ENCODE measurements at regions not wholly inside any gene's neighbourhood (a gene's known extent, or its start where the extent isn't known, plus 50 kb on each side); places are given as distances from the start of the nearest gene placed in this dataset.
A peak's percentile ranks its signal among the peaks of the same experiment; 100 is the strongest.

DNA sequence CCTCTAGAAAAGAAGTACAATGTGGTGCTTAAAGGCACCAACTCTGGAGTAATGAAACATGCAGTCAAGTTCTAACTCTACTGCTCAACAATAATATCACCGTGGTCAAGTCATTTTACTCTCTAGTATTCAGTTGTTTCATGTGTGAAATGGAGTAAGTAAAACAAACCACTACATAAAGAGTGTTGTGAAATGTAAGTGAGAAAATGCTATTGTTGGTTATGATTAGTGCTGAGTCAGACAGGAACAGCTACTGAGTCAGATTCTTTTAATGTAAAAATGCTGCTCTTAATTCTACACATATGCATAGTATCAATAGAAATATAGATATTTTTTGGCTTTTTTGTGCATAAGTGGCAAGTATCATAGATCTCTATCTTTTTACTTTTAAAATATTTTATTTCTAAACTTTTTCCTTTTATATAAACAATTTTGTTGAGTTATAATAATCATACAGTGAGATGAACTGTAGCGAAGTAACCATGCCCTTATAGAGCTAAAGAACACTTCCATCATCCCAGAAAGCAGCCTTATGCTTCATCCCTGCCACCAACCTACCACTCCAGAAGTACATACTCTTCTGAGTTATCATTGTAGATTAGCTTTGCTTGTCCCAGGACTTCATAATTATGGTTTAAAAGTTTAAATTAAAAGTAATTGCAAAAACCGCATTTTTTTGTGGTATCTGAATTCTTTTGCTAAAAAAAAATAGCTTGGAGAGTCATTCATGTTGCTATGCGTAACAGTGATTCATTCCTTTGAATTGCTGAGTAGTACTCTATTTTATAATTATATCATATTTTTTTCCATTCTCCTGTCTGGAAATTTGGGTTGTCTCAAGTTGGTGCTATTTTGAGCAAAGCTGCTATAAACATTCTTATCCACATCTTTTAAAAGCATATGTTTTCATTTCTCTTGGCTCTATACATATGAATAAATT lies 548.2 kb upstream of the CLINT1 start:
- DNase-seq (ENCODE audit: low spot score) = peak; percentile 66

GRCh38 chr5:158398360-158399201 lies 539.6 kb upstream of the CLINT1 start:
- DNase-seq (ENCODE audit: low spot score) = no peak

DNA sequence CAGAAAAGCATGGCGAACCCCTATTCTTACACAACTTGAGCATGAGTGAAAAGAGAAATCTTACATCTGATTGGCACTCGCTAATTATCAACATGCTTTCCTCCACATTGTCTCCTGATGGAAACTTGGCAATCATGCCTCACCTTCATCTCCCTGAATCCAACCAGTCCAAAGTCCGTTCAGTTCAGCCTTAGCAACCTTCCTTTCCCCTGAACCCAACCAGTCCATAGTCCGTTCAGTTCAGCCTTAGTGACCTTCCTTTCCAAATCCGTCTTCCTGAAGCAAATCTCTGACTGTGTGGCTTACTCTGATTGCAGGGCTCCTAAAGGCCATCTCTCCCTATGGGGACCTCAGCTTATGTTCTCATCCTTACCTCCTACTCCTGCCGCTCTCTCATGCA lies 538.3 kb upstream of the CLINT1 start:
- DNase-seq (ENCODE audit: low spot score) = no peak

- DNase-seq (ENCODE audit: low spot score) = no peak
Observed at GRCh38 chr5:158394102-158394501, 535.2 kb upstream of the CLINT1 start.

DNA sequence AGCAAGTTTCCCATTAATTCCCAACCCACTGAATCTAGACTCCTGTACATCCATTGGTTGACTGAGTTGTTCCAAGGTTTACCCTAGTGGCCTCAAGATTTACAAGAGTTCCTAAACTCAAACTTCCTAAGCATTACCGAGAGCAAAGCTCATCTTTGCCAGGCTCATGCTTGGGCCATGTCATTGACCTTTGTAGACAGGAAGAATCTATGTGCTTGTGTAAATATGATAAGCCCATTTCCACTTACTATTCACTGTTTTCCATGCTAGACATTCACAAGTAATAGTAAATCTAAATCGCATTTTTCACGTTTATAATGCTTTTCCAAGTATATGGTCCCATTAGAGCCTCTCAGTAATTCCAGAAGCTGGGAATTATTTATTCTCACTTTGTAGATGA lies 534.5 kb upstream of the CLINT1 start:
- no peak for DNase-seq (ENCODE audit: low spot score)

GRCh38 chr5:158392753-158393152 lies 533.8 kb upstream of the CLINT1 start:
- DNase-seq (ENCODE audit: low spot score) = no peak

DNA sequence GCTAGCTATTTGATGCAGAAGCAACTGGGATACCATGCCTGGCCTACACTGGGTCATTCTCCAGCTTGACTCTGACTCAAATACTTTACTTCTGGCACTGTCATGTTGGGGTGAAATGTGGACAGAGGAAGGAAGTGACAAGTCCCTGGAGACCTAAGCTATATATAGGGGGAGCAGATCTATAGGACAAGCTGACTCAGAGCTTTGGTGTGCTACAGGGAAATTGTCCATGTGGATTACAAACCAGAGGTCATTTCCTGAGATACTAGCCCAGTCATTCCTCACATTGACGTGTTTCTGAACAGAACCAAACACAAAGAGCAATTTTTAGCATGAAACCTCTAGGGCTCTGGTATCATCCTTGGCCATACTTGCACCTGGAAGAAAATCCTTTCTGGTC lies 531.6 kb upstream of the CLINT1 start:
- peak; percentile 99 for DNase-seq (ENCODE audit: low spot score)

DNA sequence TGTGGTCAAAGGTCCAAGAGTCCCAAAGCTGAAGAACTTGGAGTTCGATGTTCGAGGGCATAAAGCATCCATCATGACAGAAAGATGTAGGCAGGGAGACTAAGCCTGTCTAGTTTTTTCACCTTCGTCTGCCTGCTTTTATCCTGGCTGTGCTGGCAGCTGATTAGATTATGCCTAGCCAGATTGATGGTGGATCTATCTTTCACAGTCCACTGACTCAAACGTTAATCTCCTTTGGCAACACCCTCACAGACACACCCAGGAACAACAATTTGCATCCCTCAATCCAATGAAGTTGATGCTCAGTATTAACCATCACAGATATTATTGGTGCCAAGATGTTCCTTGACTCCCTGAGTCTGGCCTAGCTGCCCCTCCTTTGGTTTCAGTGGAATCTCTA lies 530.8 kb upstream of the CLINT1 start:
- DNase-seq (ENCODE audit: low spot score) = no peak

DNA sequence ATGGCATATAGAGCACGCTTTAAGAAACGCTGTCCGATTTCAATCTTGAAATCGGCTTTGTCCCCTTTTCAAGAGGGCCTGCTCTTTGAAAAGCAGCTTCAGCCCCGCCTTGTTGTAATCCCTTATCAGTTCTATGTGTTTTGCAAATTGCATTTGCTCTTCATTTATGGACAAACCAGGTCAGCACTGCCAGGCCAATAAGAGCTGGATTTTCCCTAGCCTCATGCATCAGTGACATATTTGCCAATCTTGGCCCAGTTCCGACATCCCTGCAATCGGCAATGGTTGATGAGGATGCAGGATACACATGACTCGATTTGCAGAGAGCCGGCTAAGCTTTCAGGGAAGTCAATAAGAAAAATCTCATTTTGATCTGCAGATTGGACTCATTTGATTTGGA lies 529.1 kb upstream of the CLINT1 start:
- DNase-seq (ENCODE audit: low spot score) = no peak

DNA sequence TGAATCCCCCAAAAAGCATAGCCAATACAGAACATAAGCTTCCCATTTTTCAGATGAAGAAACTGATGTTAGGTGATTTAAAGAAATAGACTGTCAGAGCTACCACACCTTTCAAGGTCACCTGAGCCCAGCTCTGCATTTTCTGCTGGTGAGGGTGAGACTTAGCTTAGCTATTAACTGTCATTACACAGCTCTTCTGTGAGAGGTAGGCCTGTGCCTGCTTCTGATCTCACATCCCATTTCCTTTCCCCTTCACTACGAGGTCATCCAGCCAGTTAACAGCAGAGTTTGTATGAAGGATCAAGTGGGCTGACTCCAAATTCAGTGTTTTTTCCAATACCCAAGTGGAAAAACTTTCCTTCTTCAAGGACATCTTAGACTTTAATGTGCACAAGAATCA lies 528.6 kb upstream of the CLINT1 start:
- DNase-seq (ENCODE audit: low spot score) = no peak

DNA sequence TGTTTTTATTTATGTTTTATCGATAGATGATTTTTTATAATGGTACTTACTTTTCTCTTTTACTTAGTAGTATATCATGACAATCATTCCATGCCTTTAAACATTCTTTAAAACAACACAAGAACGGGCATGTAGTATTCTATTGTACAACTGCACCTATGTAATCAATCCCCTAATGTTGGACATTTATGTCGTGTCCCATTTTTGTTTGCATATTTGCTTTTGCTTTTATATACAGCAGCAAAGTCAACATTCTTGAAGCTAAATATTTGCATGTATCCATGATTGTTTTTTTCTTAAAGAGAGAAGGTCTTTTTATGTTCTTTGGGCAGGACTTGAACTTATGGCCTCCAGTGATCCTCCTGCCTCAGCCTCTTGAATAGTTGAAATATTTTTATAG lies 527.0 kb upstream of the CLINT1 start:
- no peak for DNase-seq (ENCODE audit: low spot score)

- DNase-seq (ENCODE audit: low spot score) = peak; percentile 94
Observed at GRCh38 chr5:158384535-158385481, 525.9 kb upstream of the CLINT1 start.

DNA sequence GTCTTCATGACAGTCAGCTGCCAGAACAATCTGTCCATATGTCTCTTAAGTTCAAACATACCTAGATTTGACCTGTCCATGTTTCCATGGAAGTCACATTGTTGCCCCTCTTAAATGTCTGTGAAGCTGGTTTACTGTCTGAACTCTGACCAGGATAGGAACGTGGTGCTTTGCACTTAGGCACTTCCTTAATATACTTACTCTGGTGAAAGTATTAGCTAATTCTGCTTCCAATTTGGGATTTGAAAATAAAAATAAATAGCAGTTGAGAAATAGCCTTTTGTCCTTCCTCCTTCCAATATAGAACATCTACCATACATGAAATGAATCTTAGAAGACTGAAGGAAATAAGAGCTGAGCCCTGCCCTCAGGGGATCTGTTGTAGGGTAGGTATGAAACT lies 524.5 kb upstream of the CLINT1 start:
- DNase-seq (ENCODE audit: low spot score) = no peak

GRCh38 chr5:158382473-158382872 lies 523.5 kb upstream of the CLINT1 start:
- DNase-seq (ENCODE audit: low spot score) = peak; percentile 87

GRCh38 chr5:158381614-158382160 lies 522.7 kb upstream of the CLINT1 start:
- no peak for DNase-seq (ENCODE audit: low spot score)

DNA sequence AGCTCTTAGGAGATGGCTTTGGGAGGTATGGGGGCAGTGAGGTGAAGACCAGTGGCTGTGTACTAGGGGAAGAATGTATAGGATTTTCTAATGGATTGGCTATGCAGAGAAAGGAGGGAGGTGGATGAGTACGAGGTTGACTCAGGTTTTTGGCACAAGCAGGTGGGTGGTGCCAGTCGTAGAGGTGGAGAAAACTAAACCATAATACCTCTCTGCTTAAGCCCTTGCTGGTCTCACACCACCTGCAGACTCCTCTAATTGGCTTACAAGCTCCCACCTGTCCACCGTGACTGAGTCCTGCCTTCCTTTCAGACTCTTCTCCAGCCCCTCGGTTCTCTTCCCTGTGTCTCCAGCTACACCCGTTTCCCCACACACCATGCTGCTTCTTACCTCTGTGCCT lies 521.7 kb upstream of the CLINT1 start:
- DNase-seq (ENCODE audit: low spot score) = no peak

GRCh38 chr5:158378931-158379330 lies 520.0 kb upstream of the CLINT1 start:
- DNase-seq (ENCODE audit: low spot score) = no peak

DNA sequence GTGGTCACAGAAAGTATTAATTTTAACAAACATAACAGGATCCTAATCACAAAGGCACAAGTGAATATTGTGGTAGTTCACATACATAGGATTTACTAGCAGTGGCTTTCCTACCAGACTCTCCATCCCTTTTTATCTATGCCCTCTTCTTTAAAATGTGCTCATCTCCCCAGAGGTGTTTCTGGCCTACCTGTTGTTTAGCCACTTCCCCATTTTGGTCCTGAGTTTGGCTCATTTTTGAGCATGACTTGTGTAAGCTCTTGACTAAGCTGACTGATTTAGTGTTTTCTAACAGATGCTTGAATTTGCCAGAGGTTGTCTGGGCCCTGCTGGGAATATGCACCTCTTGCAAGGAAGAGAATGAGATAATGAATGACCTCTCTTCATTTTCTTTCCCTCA lies 517.7 kb upstream of the CLINT1 start:
- DNase-seq (ENCODE audit: low spot score) = no peak

DNA sequence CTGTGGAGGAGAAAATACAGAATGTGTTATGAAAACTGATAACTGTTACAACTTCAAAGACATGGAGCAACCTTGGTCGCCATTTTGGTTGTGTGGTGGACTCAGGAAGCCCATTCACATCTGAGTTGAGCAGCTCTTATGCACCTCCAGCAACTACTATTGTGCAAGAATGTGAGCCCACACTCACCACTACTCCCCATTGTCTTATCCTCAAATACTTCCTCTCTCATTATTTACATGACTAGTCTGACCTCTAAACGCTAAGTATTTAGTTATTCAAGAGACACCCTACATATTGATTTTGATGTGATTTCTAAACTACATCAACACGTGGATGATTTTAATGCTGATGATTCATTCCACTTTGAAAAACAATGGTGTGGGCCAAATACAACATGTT lies 516.6 kb upstream of the CLINT1 start:
- DNase-seq (ENCODE audit: low spot score) = no peak

- DNase-seq (ENCODE audit: low spot score) = no peak
Observed at GRCh38 chr5:158373608-158374395, 514.9 kb upstream of the CLINT1 start.

DNA sequence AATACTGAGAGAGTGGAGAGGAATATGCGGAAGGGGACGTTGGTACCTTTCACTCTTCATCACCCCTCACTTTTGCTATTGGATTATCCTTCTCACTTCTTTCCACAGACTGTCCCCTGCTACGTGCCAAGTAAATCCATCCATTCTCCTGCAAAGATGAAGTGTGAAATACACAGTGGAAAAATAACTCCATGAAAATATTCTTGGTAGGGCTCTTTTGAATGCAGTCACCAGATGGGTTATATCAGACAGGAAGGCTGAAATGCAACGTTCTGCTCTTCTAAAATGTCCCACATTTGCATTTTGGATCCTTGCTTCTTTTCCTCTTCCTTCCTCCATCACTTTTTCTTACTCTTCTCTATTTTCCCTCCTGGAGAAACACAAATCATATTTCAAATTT lies 510.3 kb upstream of the CLINT1 start:
- DNase-seq (ENCODE audit: low spot score) = no peak
